HCT116 (cell line): ENCODE measurements at regions not wholly inside any gene's neighbourhood (a gene's known extent, or its start where the extent isn't known, plus 50 kb on each side); places are given as distances from the start of the nearest gene placed in this dataset.

ENCODE experiments used
- ATAC-seq: fragments of 200-7000 bp; cut with Tn5 transposase; 2 replicates; pipeline ENCODE4 v1.9.1; 2020; ENCODE audit warnings: mild to moderate bottlenecking, moderate library complexity
- BruUV-seq: library from RNA; stranded (reverse); fragments of 400-500 nt; replicated peaks from 2 replicates; lab custom pipeline; 2021; lab: Mats Ljungman, UMichigan
- CTCF ChIA-PET: fragments of 300-600 bp; sonication (Branson Sonifier 250); formaldehyde crosslinking; loops from one replicate; lab custom pipeline; 2021; ENCODE audit warnings: antibody characterized with exemption; lab: Charles Lee
- POLR2A ChIA-PET: fragments of 300-600, 350-600 bp; sonication (Branson Sonifier 250); formaldehyde crosslinking; loops from one replicate; lab custom pipeline; 2021; ENCODE audit warnings: antibody characterized with exemption; lab: Charles Lee
- RAD21 ChIA-PET, 2 experiments: fragments of 300-600 bp; sonication (Branson Sonifier 250); formaldehyde crosslinking; loops; one replicate each; lab custom pipeline; 2023; ENCODE audit warnings: low total read pairs in 2 of 2; ENCODE audit not compliant: uncharacterized antibody in 2 of 2, unreplicated experiment in 2 of 2, low non-redundant PET in 1 of 2; lab: Charles Lee
- DNase-seq: peaks from one replicate; pipeline ENCODE4 v3.0.0-alpha.2; 2010; ENCODE audit warnings: low read depth, low spot score
- H2AFZ ChIP-seq: fragments of 200-600 bp; shearing (Covaris generic), sonication (generic); 2 replicates; pipeline ENCODE4 v1.6.1; 2017; ENCODE audit warnings: low read depth, mixed run types, mixed read lengths, antibody characterized with exemption, low read length; ENCODE audit not compliant: poor library complexity, severe bottlenecking
- H3K27ac ChIP-seq: 2 replicates; pipeline ENCODE4 v1.5.1; 2012; ENCODE audit warnings: low read depth, low read length
- H3K27me3 ChIP-seq: fragments of 200-600 bp; sonication (generic); 2 replicates; pipeline ENCODE4 v1.6.1; 2016; ENCODE audit warnings: mixed run types, low read length, mixed read lengths; ENCODE audit not compliant: insufficient read depth
- H3K36me3 ChIP-seq, 2 experiments: fragments of 200-500 bp in 1 of 2; fragments of 200-600 bp in 1 of 2; sonication (Bioruptor generic) in 1 of 2; sonication (generic) in 1 of 2; 2 replicates each; pipeline versions ENCODE4 v1.5.1 to v1.6.1; 2014 to 2016; ENCODE audit warnings: low read length in 2 of 2, inconsistent platforms in 1 of 2, mixed read lengths in 1 of 2, mixed run types in 1 of 2; ENCODE audit not compliant: insufficient read depth in 2 of 2, control insufficient read depth in 1 of 2
- H3K4me1 ChIP-seq, 2 experiments: fragments of 200-600 bp in 1 of 2; sonication (generic) in 1 of 2; 2 replicates each; pipeline versions ENCODE4 v1.5.1 to v1.6.1; 2012 to 2017; ENCODE audit warnings: low read length in 2 of 2, inconsistent platforms in 1 of 2, mild to moderate bottlenecking in 1 of 2, mixed read lengths in 1 of 2, mixed run types in 1 of 2, moderate library complexity in 1 of 2; ENCODE audit not compliant: insufficient read depth in 2 of 2, control insufficient read depth in 1 of 2
- H3K4me2 ChIP-seq: fragments of 200-600 bp; sonication (generic); 2 replicates; pipeline ENCODE4 v1.6.1; 2017; ENCODE audit warnings: mixed run types, low read length, mixed read lengths
- H3K4me3 ChIP-seq, 2 experiments: fragments of 200-600 bp in 1 of 2; sonication (generic) in 1 of 2; replicated peaks in 1 of 2; 2 replicates each; pipeline ENCODE4 v1.5.1; 2011 to 2016; ENCODE audit warnings: low read length in 2 of 2, control low read depth in 1 of 2, low read depth in 1 of 2, mild to moderate bottlenecking in 1 of 2, mixed read lengths in 1 of 2, mixed run types in 1 of 2
- H3K79me2 ChIP-seq: fragments of 200-600 bp; sonication (generic); 2 replicates; pipeline ENCODE4 v1.6.1; 2017; ENCODE audit warnings: mild to moderate bottlenecking, mixed run types, low read length, moderate library complexity, mixed read lengths; ENCODE audit not compliant: insufficient read depth
- H3K9ac ChIP-seq: fragments of 200-600 bp; sonication (generic); 2 replicates; pipeline ENCODE4 v1.6.1; 2016; ENCODE audit warnings: low read length, mixed read lengths
- H3K9me2 ChIP-seq: fragments of 200-600 bp; sonication (generic), shearing (Covaris generic); 2 replicates; pipeline ENCODE4 v1.6.1; 2017; ENCODE audit warnings: mixed run types, mild to moderate bottlenecking, moderate library complexity; ENCODE audit not compliant: insufficient read depth
- H3K9me3 ChIP-seq, 2 experiments: fragments of 200-500 bp in 1 of 2; fragments of 200-600 bp in 1 of 2; sonication (Bioruptor generic) in 1 of 2; sonication (generic) in 1 of 2; 2 replicates each; pipeline ENCODE4 v1.6.1; 2014 to 2017; ENCODE audit warnings: low read length in 2 of 2, mixed read lengths in 2 of 2, inconsistent platforms in 1 of 2, low read depth in 1 of 2, mild to moderate bottlenecking in 1 of 2, mixed run types in 1 of 2, moderate library complexity in 1 of 2; ENCODE audit not compliant: control insufficient read depth in 1 of 2, insufficient read depth in 1 of 2
- H4K20me1 ChIP-seq: fragments of 200-600 bp; sonication (generic), shearing (Covaris generic); 2 replicates; pipeline ENCODE4 v1.6.1; 2017; ENCODE audit warnings: mixed run types, mild to moderate bottlenecking, moderate library complexity; ENCODE audit not compliant: insufficient read depth
- CBX3 ChIP-seq: IDR thresholded peaks from 2 replicates; pipeline ENCODE4 v1.6.1; 2012; ENCODE audit warnings: low read depth
- CEBPB ChIP-seq: IDR thresholded peaks from 2 replicates; pipeline ENCODE4 v1.6.1; 2012; ENCODE audit warnings: low read depth
- ELF1 ChIP-seq: IDR thresholded peaks from 2 replicates; pipeline ENCODE4 v1.6.1; 2012; ENCODE audit warnings: low read depth, borderline replicate concordance
- EZH2 ChIP-seq: fragments of 200-600 bp; sonication (generic); IDR thresholded peaks from 2 replicates; pipeline ENCODE4 v1.6.1; 2017; ENCODE audit warnings: antibody characterized with exemption, mixed run types
- EZH2phosphoT487 ChIP-seq: fragments of 200-600 bp; IDR thresholded peaks from 2 replicates; pipeline ENCODE4 v1.6.1; 2018; ENCODE audit warnings: antibody characterized with exemption, borderline replicate concordance
- JUND ChIP-seq: IDR thresholded peaks from 2 replicates; pipeline ENCODE4 v1.6.1; 2012
- POLR2A ChIP-seq: IDR thresholded peaks from 2 replicates; pipeline ENCODE4 v1.7.0; 2011; ENCODE audit warnings: borderline replicate concordance; ENCODE audit not compliant: insufficient read depth, insufficient read length; ENCODE audit errors: extremely low read depth
- POLR2AphosphoS5 ChIP-seq: IDR thresholded peaks from 2 replicates; pipeline ENCODE4 v1.6.1; 2011; ENCODE audit warnings: mild to moderate bottlenecking, low read depth, low read length, moderate library complexity
- RAD21 ChIP-seq: IDR thresholded peaks from 2 replicates; pipeline ENCODE4 v1.6.1; 2012; ENCODE audit warnings: low read depth, mild to moderate bottlenecking
- SIN3A ChIP-seq: IDR thresholded peaks from 2 replicates; pipeline ENCODE4 v1.6.1; 2012; ENCODE audit warnings: low read depth
- SP1 ChIP-seq: IDR thresholded peaks from 2 replicates; pipeline ENCODE4 v1.6.1; 2012; ENCODE audit warnings: low read depth
- TCF7L2 ChIP-seq: IDR thresholded peaks from 2 replicates; pipeline ENCODE4 v1.7.0; 2011; ENCODE audit warnings: borderline replicate concordance, inconsistent platforms; ENCODE audit not compliant: insufficient read depth, insufficient read length; ENCODE audit errors: extremely low read depth
- YY1 ChIP-seq: IDR thresholded peaks from 2 replicates; pipeline ENCODE4 v1.6.1; 2011; ENCODE audit warnings: low read length, low read depth, moderate library complexity, mild to moderate bottlenecking; ENCODE audit not compliant: insufficient replicate concordance; ENCODE audit errors: extremely low read depth
- ZFX ChIP-seq: fragments of 450-650 bp; IDR thresholded peaks from 2 replicates; pipeline ENCODE4 v1.6.1; 2017
- intact Hi-C: fragments of 100-400 bp; cut with micrococcal nuclease; formaldehyde crosslinking; loops from 2 replicates; pipeline ENCODE4 v1.10.0; 2022
- TF ChIP-seq, protein P1 (sequence below): IDR thresholded peaks from 2 replicates; pipeline ENCODE4 v1.6.1; 2011; ENCODE audit warnings: mild to moderate bottlenecking, low read length, moderate library complexity; ENCODE audit not compliant: insufficient replicate concordance; ENCODE audit errors: extremely low read depth
- TF ChIP-seq, protein P2 (sequence below), 3 experiments: fragments of 200-600 bp in 1 of 3; sonication (generic) in 1 of 3; IDR thresholded peaks in 2 of 3; conservative IDR thresholded peaks in 1 of 3; 2 replicates each; pipeline ENCODE4 v1.5.1; 2012 to 2017; ENCODE audit warnings: low read depth in 2 of 3, low read length in 2 of 3, antibody characterized with exemption in 1 of 3, borderline replicate concordance in 1 of 3, control low read depth in 1 of 3, mild to moderate bottlenecking in 1 of 3, mixed read lengths in 1 of 3, mixed run types in 1 of 3, moderate library complexity in 1 of 3; ENCODE audit not compliant: insufficient read depth in 1 of 3
- TF ChIP-seq, protein P3 (sequence below): IDR thresholded peaks from 2 replicates; pipeline ENCODE4 v1.6.1; 2012
- TF ChIP-seq, protein P4 (sequence below): IDR thresholded peaks from 2 replicates; pipeline ENCODE4 v1.6.1; 2012
- TF ChIP-seq, protein P5 (sequence below): IDR thresholded peaks from 2 replicates; pipeline ENCODE4 v1.6.1; 2012; ENCODE audit warnings: low read depth

DNA sequence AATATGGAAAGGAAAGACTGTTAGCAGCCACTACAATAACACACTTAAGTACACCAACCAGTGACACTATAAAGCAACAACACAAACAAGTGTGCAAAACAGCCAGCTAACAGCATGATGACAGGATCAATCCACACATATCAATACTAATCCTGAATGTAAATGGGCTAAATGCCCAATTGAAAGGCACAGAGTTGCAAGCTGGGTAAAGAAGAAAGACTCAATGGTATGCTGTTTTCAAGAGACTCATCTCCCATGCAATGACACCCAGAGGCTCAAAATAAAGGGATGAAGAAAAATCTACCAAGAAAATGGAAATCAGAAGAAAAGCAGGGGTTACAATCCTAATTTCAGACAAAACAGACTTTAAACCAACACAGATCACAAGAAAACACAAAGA lies 94.2 kb upstream of the ENPEP start:
- no peak overlapping the region for H3K27ac ChIP-seq
- no peaks in the 10 kb centered on the region for H3K4me1 ChIP-seq
- no peaks in the 10 kb centered on the region for H3K9me3 ChIP-seq
- H2AFZ ChIP-seq = no peak overlapping the region
- BruUV-seq = no TSS peak
- ChIA-PET POLR2A (no interaction called here), CTCF (no interaction called here), RAD21 (no interaction called here)
- DNase-seq = no peak
- no peak for TF ChIP-seq YY1
- TF ChIP-seq, protein P1, sequence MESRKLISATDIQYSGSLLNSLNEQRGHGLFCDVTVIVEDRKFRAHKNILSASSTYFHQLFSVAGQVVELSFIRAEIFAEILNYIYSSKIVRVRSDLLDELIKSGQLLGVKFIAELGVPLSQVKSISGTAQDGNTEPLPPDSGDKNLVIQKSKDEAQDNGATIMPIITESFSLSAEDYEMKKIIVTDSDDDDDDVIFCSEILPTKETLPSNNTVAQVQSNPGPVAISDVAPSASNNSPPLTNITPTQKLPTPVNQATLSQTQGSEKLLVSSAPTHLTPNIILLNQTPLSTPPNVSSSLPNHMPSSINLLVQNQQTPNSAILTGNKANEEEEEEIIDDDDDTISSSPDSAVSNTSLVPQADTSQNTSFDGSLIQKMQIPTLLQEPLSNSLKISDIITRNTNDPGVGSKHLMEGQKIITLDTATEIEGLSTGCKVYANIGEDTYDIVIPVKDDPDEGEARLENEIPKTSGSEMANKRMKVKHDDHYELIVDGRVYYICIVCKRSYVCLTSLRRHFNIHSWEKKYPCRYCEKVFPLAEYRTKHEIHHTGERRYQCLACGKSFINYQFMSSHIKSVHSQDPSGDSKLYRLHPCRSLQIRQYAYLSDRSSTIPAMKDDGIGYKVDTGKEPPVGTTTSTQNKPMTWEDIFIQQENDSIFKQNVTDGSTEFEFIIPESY = no peak
- TF ChIP-seq EZH2phosphoT487 = no peak
- no peak for TF ChIP-seq CEBPB
- TF ChIP-seq, protein P2, sequence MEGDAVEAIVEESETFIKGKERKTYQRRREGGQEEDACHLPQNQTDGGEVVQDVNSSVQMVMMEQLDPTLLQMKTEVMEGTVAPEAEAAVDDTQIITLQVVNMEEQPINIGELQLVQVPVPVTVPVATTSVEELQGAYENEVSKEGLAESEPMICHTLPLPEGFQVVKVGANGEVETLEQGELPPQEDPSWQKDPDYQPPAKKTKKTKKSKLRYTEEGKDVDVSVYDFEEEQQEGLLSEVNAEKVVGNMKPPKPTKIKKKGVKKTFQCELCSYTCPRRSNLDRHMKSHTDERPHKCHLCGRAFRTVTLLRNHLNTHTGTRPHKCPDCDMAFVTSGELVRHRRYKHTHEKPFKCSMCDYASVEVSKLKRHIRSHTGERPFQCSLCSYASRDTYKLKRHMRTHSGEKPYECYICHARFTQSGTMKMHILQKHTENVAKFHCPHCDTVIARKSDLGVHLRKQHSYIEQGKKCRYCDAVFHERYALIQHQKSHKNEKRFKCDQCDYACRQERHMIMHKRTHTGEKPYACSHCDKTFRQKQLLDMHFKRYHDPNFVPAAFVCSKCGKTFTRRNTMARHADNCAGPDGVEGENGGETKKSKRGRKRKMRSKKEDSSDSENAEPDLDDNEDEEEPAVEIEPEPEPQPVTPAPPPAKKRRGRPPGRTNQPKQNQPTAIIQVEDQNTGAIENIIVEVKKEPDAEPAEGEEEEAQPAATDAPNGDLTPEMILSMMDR (IDR thresholded peaks at IDR 0.05 in 2 of 3, conservative IDR thresholded peaks at IDR 0.05 in 1 of 3; ENCODE audit: borderline replicate concordance in 1 of 3, insufficient read depth in 1 of 3, low read depth in 2 of 3, low read length in 2 of 3) = no peak
- TF ChIP-seq CBX3 = no peak
- no peak for TF ChIP-seq JUND
- no peak for TF ChIP-seq POLR2AphosphoS5
- no peak for TF ChIP-seq POLR2A
- TF ChIP-seq EZH2 = no peak
- TF ChIP-seq, protein P3, sequence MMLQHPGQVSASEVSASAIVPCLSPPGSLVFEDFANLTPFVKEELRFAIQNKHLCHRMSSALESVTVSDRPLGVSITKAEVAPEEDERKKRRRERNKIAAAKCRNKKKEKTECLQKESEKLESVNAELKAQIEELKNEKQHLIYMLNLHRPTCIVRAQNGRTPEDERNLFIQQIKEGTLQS = no peak
- TF ChIP-seq ZFX = no peak
- TF ChIP-seq, protein P4, sequence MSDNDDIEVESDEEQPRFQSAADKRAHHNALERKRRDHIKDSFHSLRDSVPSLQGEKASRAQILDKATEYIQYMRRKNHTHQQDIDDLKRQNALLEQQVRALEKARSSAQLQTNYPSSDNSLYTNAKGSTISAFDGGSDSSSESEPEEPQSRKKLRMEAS = no peak
- TF ChIP-seq ELF1 = no peak
- TF ChIP-seq SIN3A = no peak
- TF ChIP-seq TCF7L2 = no peak
- TF ChIP-seq, protein P5, sequence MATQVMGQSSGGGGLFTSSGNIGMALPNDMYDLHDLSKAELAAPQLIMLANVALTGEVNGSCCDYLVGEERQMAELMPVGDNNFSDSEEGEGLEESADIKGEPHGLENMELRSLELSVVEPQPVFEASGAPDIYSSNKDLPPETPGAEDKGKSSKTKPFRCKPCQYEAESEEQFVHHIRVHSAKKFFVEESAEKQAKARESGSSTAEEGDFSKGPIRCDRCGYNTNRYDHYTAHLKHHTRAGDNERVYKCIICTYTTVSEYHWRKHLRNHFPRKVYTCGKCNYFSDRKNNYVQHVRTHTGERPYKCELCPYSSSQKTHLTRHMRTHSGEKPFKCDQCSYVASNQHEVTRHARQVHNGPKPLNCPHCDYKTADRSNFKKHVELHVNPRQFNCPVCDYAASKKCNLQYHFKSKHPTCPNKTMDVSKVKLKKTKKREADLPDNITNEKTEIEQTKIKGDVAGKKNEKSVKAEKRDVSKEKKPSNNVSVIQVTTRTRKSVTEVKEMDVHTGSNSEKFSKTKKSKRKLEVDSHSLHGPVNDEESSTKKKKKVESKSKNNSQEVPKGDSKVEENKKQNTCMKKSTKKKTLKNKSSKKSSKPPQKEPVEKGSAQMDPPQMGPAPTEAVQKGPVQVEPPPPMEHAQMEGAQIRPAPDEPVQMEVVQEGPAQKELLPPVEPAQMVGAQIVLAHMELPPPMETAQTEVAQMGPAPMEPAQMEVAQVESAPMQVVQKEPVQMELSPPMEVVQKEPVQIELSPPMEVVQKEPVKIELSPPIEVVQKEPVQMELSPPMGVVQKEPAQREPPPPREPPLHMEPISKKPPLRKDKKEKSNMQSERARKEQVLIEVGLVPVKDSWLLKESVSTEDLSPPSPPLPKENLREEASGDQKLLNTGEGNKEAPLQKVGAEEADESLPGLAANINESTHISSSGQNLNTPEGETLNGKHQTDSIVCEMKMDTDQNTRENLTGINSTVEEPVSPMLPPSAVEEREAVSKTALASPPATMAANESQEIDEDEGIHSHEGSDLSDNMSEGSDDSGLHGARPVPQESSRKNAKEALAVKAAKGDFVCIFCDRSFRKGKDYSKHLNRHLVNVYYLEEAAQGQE = no peak
- no peak for TF ChIP-seq SP1
- no peak for TF ChIP-seq RAD21
- TF ChIP-seq, all 23 proteins: peak for 0
- ATAC-seq = no peak
- H4K20me1 ChIP-seq = no peaks in the 10 kb centered on the region
- intact Hi-C loops = no loop called here
- H3K4me3 ChIP-seq = no peak overlapping the region
- no peak overlapping the region for H3K9ac ChIP-seq
- no peaks in the 10 kb centered on the region for H3K27me3 ChIP-seq
- no peaks in the 10 kb centered on the region for H3K36me3 ChIP-seq
- H3K79me2 ChIP-seq = no peaks in the 10 kb centered on the region
- H3K9me2 ChIP-seq = no peaks in the 10 kb centered on the region
- no peak overlapping the region for H3K4me2 ChIP-seq
